ENCODE measurements at regions not wholly inside any gene's neighbourhood (a gene's known extent, or its start where the extent isn't known, plus 50 kb on each side); places are given as distances from the start of the nearest gene placed in this dataset.
"Not testable (repeated sequence)": the region's sequence is repeated elsewhere in the genome, so short reads cannot be mapped to it uniquely, and the experiment has no call there.

DNA sequence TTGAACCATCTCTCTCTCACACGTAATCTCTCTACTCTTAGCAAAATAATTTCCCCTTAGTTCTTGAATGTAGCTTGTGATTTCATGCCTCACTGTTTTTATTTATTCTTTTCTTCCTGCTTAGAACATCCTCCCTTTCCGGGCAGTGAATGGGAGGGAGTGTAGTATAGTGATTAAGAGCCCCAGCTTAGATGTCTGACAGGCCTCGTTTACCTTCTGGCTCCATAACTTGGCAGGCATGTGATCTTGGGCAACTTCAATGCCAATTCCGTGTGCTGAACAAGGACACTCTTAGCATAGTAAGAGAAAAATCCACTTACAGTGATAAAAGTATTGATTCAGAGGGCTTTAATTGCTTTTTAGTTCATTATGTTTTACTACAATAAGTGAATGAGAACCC, 96.3 kb upstream of the TNPO1 start:
- Histone ChIP-seq H3K9me3 (ENCODE audit: insufficient read depth, low read depth, low read length) (no peaks in the 10 kb centered on the region), H3K4me1 (ENCODE audit: insufficient read depth, low read length) (no peaks in the 10 kb centered on the region), H3K27ac (ENCODE audit: low read depth, low read length) (no peak overlapping the region), H3K36me3 (ENCODE audit: insufficient read depth, low read length) (no peaks in the 10 kb centered on the region), H3K27me3 (ENCODE audit: insufficient read depth, low read length) (no peaks in the 10 kb centered on the region), H3K9ac (ENCODE audit: low read depth, low read length) (no peak overlapping the region), H3K4me3 (ENCODE audit: low read length) (no peak overlapping the region)
- over 99% methylated on average over 4 of the region's 4 CpGs for WGBS

DNA sequence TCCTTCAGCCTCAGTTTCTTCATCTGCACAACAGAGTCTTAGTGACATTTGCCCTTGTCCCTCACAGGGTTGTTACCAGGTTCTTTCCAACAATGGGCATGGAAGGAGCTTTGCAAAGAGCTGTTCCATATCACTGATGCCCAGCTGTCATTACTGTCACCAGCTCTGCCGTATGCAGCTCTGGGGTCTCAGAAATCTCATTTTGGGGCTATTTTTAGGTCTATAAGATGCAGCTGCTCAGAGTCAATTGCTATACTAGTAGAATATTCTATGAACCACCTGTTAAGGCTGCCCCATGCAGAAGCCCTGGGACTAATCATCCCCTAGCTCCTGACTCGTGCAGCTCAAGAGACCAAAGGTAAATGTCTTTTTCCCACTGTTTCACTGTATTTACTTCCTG, 105.1 kb upstream of the TNPO1 start:
- peaks cover 16% of the 10 kb centered on the region for H3K9me3 ChIP-seq (ENCODE audit: insufficient read depth, low read depth, low read length)
- H3K4me1 ChIP-seq (ENCODE audit: insufficient read depth, low read length) = no peaks in the 10 kb centered on the region
- no peak overlapping the region for H3K4me3 ChIP-seq (ENCODE audit: low read length)
- H3K9ac ChIP-seq (ENCODE audit: low read depth, low read length) = no peak overlapping the region
- no peak overlapping the region for H3K27ac ChIP-seq (ENCODE audit: low read depth, low read length)
- no peaks in the 10 kb centered on the region for H3K36me3 ChIP-seq (ENCODE audit: insufficient read depth, low read length)
- no peaks in the 10 kb centered on the region for H3K27me3 ChIP-seq (ENCODE audit: insufficient read depth, low read length)
- WGBS = 86% methylated on average over 2 of the region's 2 CpGs

GRCh38 chr5:72709341-72709740, 107.1 kb upstream of the TNPO1 start:
- Histone ChIP-seq H3K27me3 (ENCODE audit: insufficient read depth, low read length) (no peaks in the 10 kb centered on the region), H3K27ac (ENCODE audit: low read depth, low read length) (no peak overlapping the region), H3K36me3 (ENCODE audit: insufficient read depth, low read length) (no peaks in the 10 kb centered on the region), H3K4me3 (ENCODE audit: low read length) (no peak overlapping the region), H3K9me3 (ENCODE audit: insufficient read depth, low read depth, low read length) (peaks cover 16% of the 10 kb centered on the region), H3K9ac (ENCODE audit: low read depth, low read length) (no peak overlapping the region), H3K4me1 (ENCODE audit: insufficient read depth, low read length) (no peaks in the 10 kb centered on the region)
- 96% methylated on average over 1 of the region's 1 CpG for WGBS

GRCh38 chr5:72705178-72705577, 111.3 kb upstream of the TNPO1 start:
- no peaks in the 10 kb centered on the region for H3K36me3 ChIP-seq (ENCODE audit: insufficient read depth, low read length)
- no peak overlapping the region for H3K27ac ChIP-seq (ENCODE audit: low read depth, low read length)
- H3K9me3 ChIP-seq (ENCODE audit: insufficient read depth, low read depth, low read length) = peaks cover 16% of the 10 kb centered on the region
- no peak overlapping the region for H3K4me3 ChIP-seq (ENCODE audit: low read length)
- no peaks in the 10 kb centered on the region for H3K4me1 ChIP-seq (ENCODE audit: insufficient read depth, low read length)
- H3K9ac ChIP-seq (ENCODE audit: low read depth, low read length) = no peak overlapping the region
- H3K27me3 ChIP-seq (ENCODE audit: insufficient read depth, low read length) = no peaks in the 10 kb centered on the region
- 91% methylated on average over 1 of the region's 1 CpG for WGBS

DNA sequence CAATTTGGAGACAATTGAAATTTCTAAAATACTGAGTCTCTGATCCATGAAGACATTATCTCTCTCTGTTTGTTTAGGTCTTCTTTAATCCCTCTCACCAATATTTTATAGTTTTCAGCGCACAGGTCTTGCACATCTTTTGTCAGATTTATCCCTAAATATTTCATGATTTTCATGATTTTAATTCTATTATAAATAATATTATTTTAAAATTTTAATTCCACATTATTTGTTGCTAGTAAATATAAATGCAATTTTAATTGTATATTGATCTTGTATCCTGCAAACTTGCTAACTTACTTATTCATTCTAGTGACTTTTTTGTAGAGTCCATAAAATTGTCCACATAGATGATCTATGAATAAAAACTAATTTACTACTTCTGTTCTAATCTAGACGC, 112.6 kb upstream of the TNPO1 start:
- H3K4me3 ChIP-seq (ENCODE audit: low read length) = no peak overlapping the region
- H3K27ac ChIP-seq (ENCODE audit: low read depth, low read length) = no peak overlapping the region
- WGBS = 91% methylated on average over 1 of the region's 2 CpGs
- H3K9ac ChIP-seq (ENCODE audit: low read depth, low read length) = no peak overlapping the region
- no peaks in the 10 kb centered on the region for H3K4me1 ChIP-seq (ENCODE audit: insufficient read depth, low read length)
- peaks cover 12% of the 10 kb centered on the region for H3K9me3 ChIP-seq (ENCODE audit: insufficient read depth, low read depth, low read length)
- no peaks in the 10 kb centered on the region for H3K36me3 ChIP-seq (ENCODE audit: insufficient read depth, low read length)
- H3K27me3 ChIP-seq (ENCODE audit: insufficient read depth, low read length) = no peaks in the 10 kb centered on the region

GRCh38 chr5:72702881-72703434, 113.5 kb upstream of the TNPO1 start:
- 0 out of 2 replicates have a peak, but pooled peaks cover 3% of the 10 kb centered on the region for H3K9me3 ChIP-seq (ENCODE audit: insufficient read depth, low read depth, low read length)
- H3K4me3 ChIP-seq (ENCODE audit: low read length) = no peak overlapping the region
- no peaks in the 10 kb centered on the region for H3K27me3 ChIP-seq (ENCODE audit: insufficient read depth, low read length)
- H3K9ac ChIP-seq (ENCODE audit: low read depth, low read length) = no peak overlapping the region
- 90% methylated on average over 5 of the region's 5 CpGs for WGBS
- H3K36me3 ChIP-seq (ENCODE audit: insufficient read depth, low read length) = no peaks in the 10 kb centered on the region
- no peak overlapping the region for H3K27ac ChIP-seq (ENCODE audit: low read depth, low read length)
- no peaks in the 10 kb centered on the region for H3K4me1 ChIP-seq (ENCODE audit: insufficient read depth, low read length)

- not testable (repeated sequence) for H3K27me3 ChIP-seq (ENCODE audit: insufficient read depth, low read length); H3K9me3 ChIP-seq (ENCODE audit: insufficient read depth, low read depth, low read length)
Measured at GRCh38 chr5:72702105-72702504, 114.4 kb upstream of the TNPO1 start.

GRCh38 chr5:72698481-72698880, 118.0 kb upstream of the TNPO1 start:
- H3K36me3 ChIP-seq (ENCODE audit: insufficient read depth, low read length) = no peaks in the 10 kb centered on the region
- 86% methylated on average over 4 of the region's 4 CpGs for WGBS

More at GRCh38 chr5:72702105-72702504, 114.4 kb upstream of the TNPO1 start:
- H3K4me3 ChIP-seq (ENCODE audit: low read length); H3K36me3 ChIP-seq (ENCODE audit: insufficient read depth, low read length); H3K4me1 ChIP-seq (ENCODE audit: insufficient read depth, low read length); H3K27ac ChIP-seq (ENCODE audit: low read depth, low read length); H3K9ac ChIP-seq (ENCODE audit: low read depth, low read length): not testable (repeated sequence)

GRCh38 chr5:72697622-72698021, 118.8 kb upstream of the TNPO1 start:
- H3K27ac ChIP-seq (ENCODE audit: low read depth, low read length) = no peak overlapping the region
- H3K36me3 ChIP-seq (ENCODE audit: insufficient read depth, low read length) = no peaks in the 10 kb centered on the region
- no peak overlapping the region for H3K4me3 ChIP-seq (ENCODE audit: low read length)
- 98% methylated on average over 2 of the region's 2 CpGs for WGBS
- no peaks in the 10 kb centered on the region for H3K9me3 ChIP-seq (ENCODE audit: insufficient read depth, low read depth, low read length)
- no peak overlapping the region for H3K9ac ChIP-seq (ENCODE audit: low read depth, low read length)
- no peaks in the 10 kb centered on the region for H3K4me1 ChIP-seq (ENCODE audit: insufficient read depth, low read length)
- H3K27me3 ChIP-seq (ENCODE audit: insufficient read depth, low read length) = no peaks in the 10 kb centered on the region

More at GRCh38 chr5:72698481-72698880, 118.0 kb upstream of the TNPO1 start:
- H3K9me3 ChIP-seq (ENCODE audit: insufficient read depth, low read depth, low read length) = no peaks in the 10 kb centered on the region
- H3K4me1 ChIP-seq (ENCODE audit: insufficient read depth, low read length) = no peaks in the 10 kb centered on the region
- no peak overlapping the region for H3K27ac ChIP-seq (ENCODE audit: low read depth, low read length)
- H3K27me3 ChIP-seq (ENCODE audit: insufficient read depth, low read length) = no peaks in the 10 kb centered on the region
- no peak overlapping the region for H3K4me3 ChIP-seq (ENCODE audit: low read length)
- H3K9ac ChIP-seq (ENCODE audit: low read depth, low read length) = no peak overlapping the region

DNA sequence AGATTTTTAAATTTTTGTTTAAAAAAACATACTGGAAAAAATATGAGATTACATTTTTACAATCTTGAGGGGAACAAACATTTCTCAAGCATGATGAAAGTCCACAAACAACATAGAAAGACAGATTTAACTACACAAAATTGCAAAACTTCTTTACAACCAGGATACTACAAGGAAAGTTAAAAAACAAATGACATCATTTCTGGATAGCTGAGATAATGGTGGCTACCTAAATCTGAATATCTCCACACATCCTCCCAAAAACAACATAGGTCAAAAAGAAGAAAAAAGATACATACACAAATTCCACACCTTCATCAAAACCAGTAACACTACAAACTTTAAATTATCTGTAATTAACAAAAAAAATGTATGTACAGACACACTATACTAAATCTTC, 120.8 kb upstream of the TNPO1 start:
- Histone ChIP-seq H3K27ac (ENCODE audit: low read depth, low read length) (no peak overlapping the region), H3K4me3 (ENCODE audit: low read length) (no peak overlapping the region)

DNA sequence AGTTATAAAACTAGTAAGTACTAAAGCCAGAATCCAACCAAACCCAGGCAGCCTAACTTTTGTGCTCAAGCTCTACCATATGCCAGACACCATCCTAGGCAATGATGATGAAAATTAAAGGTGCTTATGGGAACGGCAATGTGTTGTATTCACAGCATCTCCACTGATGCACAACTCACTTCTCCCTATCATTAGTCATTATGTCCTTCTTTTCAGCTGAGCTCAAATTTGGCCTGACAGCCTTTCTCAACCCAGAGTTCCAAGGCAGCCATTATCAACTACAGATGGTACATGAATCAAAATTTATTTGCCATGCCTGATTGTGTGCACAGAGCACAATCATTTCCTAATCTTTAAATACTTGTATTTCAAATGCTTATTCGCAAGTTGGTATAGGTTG, 121.6 kb upstream of the TNPO1 start:
- Histone ChIP-seq H3K36me3 (ENCODE audit: insufficient read depth, low read length) (no peaks in the 10 kb centered on the region), H3K4me3 (ENCODE audit: low read length) (no peak overlapping the region), H3K9me3 (ENCODE audit: insufficient read depth, low read depth, low read length) (no peaks in the 10 kb centered on the region), H3K4me1 (ENCODE audit: insufficient read depth, low read length) (no peaks in the 10 kb centered on the region), H3K27me3 (ENCODE audit: insufficient read depth, low read length) (no peaks in the 10 kb centered on the region), H3K9ac (ENCODE audit: low read depth, low read length) (no peak overlapping the region), H3K27ac (ENCODE audit: low read depth, low read length) (no peak overlapping the region)
- 100% methylated on average over 2 of the region's 2 CpGs for WGBS

More for the DNA sequence above, 120.8 kb upstream of the TNPO1 start:
- Histone ChIP-seq H3K4me1 (ENCODE audit: insufficient read depth, low read length) (no peaks in the 10 kb centered on the region), H3K9ac (ENCODE audit: low read depth, low read length) (no peak overlapping the region), H3K9me3 (ENCODE audit: insufficient read depth, low read depth, low read length) (no peaks in the 10 kb centered on the region), H3K36me3 (ENCODE audit: insufficient read depth, low read length) (no peaks in the 10 kb centered on the region), H3K27me3 (ENCODE audit: insufficient read depth, low read length) (no peaks in the 10 kb centered on the region)

- WGBS = 92% methylated on average over 5 of the region's 5 CpGs
- Histone ChIP-seq H3K4me3 (ENCODE audit: low read length) (no peak overlapping the region), H3K27me3 (ENCODE audit: insufficient read depth, low read length) (no peaks in the 10 kb centered on the region), H3K36me3 (ENCODE audit: insufficient read depth, low read length) (no peaks in the 10 kb centered on the region), H3K9me3 (ENCODE audit: insufficient read depth, low read depth, low read length) (no peaks in the 10 kb centered on the region), H3K4me1 (ENCODE audit: insufficient read depth, low read length) (no peaks in the 10 kb centered on the region), H3K27ac (ENCODE audit: low read depth, low read length) (no peak overlapping the region), H3K9ac (ENCODE audit: low read depth, low read length) (no peak overlapping the region)
Measured at GRCh38 chr5:72693546-72694205, 122.8 kb upstream of the TNPO1 start.

All from HUES64 (cell line).